Trophoblast cell (in vitro differentiated cells and primary cell): ENCODE measurements at regions not wholly inside any gene's neighbourhood (a gene's known extent, or its start where the extent isn't known, plus 50 kb on each side); places are given as distances from the start of the nearest gene placed in this dataset.

Experiments
- DNase-seq, 2 donors: peaks; one replicate each; pipeline ENCODE4 v3.0.0-alpha.2; 2016
- H2AFZ ChIP-seq: 2 replicates; pipeline ENCODE4 v1.6.1; 2013; ENCODE audit warnings: low read length, moderate library complexity, mild to moderate bottlenecking; ENCODE audit not compliant: insufficient read depth, poor library complexity
- H2AK5ac ChIP-seq: 2 replicates; pipeline ENCODE4 v1.6.1; 2013; ENCODE audit warnings: mild to moderate bottlenecking, low read length
- H2BK120ac ChIP-seq: 2 replicates; pipeline ENCODE4 v1.6.1; 2013; ENCODE audit warnings: low read length, mild to moderate bottlenecking, moderate library complexity; ENCODE audit not compliant: insufficient read depth, poor library complexity
- H2BK12ac ChIP-seq: 2 replicates; pipeline ENCODE4 v1.6.1; 2013; ENCODE audit warnings: mild to moderate bottlenecking, low read length, moderate library complexity
- H2BK5ac ChIP-seq: 2 replicates; pipeline ENCODE4 v1.6.1; 2013; ENCODE audit warnings: low read length, low read depth, moderate library complexity, mild to moderate bottlenecking; ENCODE audit not compliant: poor library complexity
- H3K14ac ChIP-seq: 2 replicates; pipeline ENCODE4 v1.6.1; 2013; ENCODE audit warnings: mild to moderate bottlenecking, low read length
- H3K18ac ChIP-seq: 2 replicates; pipeline ENCODE4 v1.6.1; 2013; ENCODE audit warnings: mild to moderate bottlenecking, low read length
- H3K23ac ChIP-seq: 2 replicates; pipeline ENCODE4 v1.6.1; 2013; ENCODE audit warnings: low read length
- H3K27ac ChIP-seq: 2 replicates; pipeline ENCODE4 v1.5.1; 2013; ENCODE audit warnings: low read depth, mild to moderate bottlenecking, inconsistent platforms, low read length, moderate library complexity
- H3K27me3 ChIP-seq: 2 replicates; pipeline ENCODE4 v1.6.1; 2013; ENCODE audit warnings: inconsistent platforms, mild to moderate bottlenecking, low read length, moderate library complexity; ENCODE audit not compliant: insufficient read depth
- H3K36me3 ChIP-seq, 2 experiments: 1 replicate in 1 of 2; 2 replicates in 1 of 2; pipeline ENCODE4 v1.6.1; 2013; ENCODE audit warnings: low read length in 2 of 2, mild to moderate bottlenecking in 2 of 2, moderate library complexity in 1 of 2; ENCODE audit not compliant: insufficient read depth in 2 of 2, control insufficient read depth in 1 of 2
- H3K4ac ChIP-seq: 2 replicates; pipeline ENCODE4 v1.6.1; 2013; ENCODE audit warnings: low read depth, mild to moderate bottlenecking, low read length, moderate library complexity
- H3K4me1 ChIP-seq, 2 experiments: 1 replicate in 1 of 2; 2 replicates in 1 of 2; pipeline ENCODE4 v1.6.1; 2013; ENCODE audit warnings: low read length in 2 of 2, mild to moderate bottlenecking in 2 of 2, moderate library complexity in 1 of 2; ENCODE audit not compliant: insufficient read depth in 2 of 2, control insufficient read depth in 1 of 2
- H3K4me2 ChIP-seq: 2 replicates; pipeline ENCODE4 v1.6.1; 2013; ENCODE audit warnings: inconsistent platforms, mild to moderate bottlenecking, low read length, moderate library complexity
- H3K4me3 ChIP-seq: 2 replicates; pipeline ENCODE4 v1.5.1; 2013; ENCODE audit warnings: mild to moderate bottlenecking, low read depth, low read length, inconsistent platforms
- H3K79me1 ChIP-seq: one replicate; pipeline ENCODE4 v1.6.1; 2013; ENCODE audit warnings: low read length
- H3K79me2 ChIP-seq: 2 replicates; pipeline ENCODE4 v1.6.1; 2013; ENCODE audit warnings: low read length, mild to moderate bottlenecking; ENCODE audit not compliant: control insufficient read depth, insufficient read depth, poor library complexity
- H3K9ac ChIP-seq: 2 replicates; pipeline ENCODE4 v1.6.1; 2013; ENCODE audit warnings: mild to moderate bottlenecking, low read length
- H3K9me3 ChIP-seq: 2 replicates; pipeline ENCODE4 v1.6.1; 2013; ENCODE audit warnings: low read depth, mild to moderate bottlenecking, control low read depth, inconsistent platforms, low read length; ENCODE audit not compliant: insufficient read depth
- H4K12ac ChIP-seq: 2 replicates; pipeline ENCODE4 v1.6.1; 2013; ENCODE audit warnings: low read depth, mild to moderate bottlenecking, low read length, moderate library complexity
- H4K8ac ChIP-seq: 2 replicates; pipeline ENCODE4 v1.6.1; 2013; ENCODE audit warnings: low read depth, mild to moderate bottlenecking, low read length, moderate library complexity
- H4K91ac ChIP-seq: one replicate; pipeline ENCODE4 v1.6.1; 2013; ENCODE audit warnings: low read depth, mild to moderate bottlenecking, low read length, moderate library complexity
- WGBS: extraction: QIAGEN DNeasy Blood & Tissue Kit; methylation state at CpG from one replicate; pipeline ENCODE4 v1.1.7; 2013; ENCODE audit warnings: missing lambda C conversion rate; ENCODE audit not compliant: insufficient read length, insufficient coverage; ENCODE audit errors: extremely low coverage; 5-methylcytosine and 5-hydroxymethylcytosine counted together

GRCh38 chr2:16051841-16052564 lies 111.7 kb downstream of the MYCN start:
- Histone ChIP-seq H3K4me3 (no peak overlapping the region), H2BK12ac (no peak overlapping the region), H4K91ac (no peak overlapping the region), H3K36me3 (no peaks in the 10 kb centered on the region), H3K4me2 (no peak overlapping the region), H3K18ac (no peak overlapping the region), H3K79me2 (no peaks in the 10 kb centered on the region), H3K4ac (no peak overlapping the region), H3K23ac (no peak overlapping the region), H3K4me1 (no peaks in the 10 kb centered on the region), H2BK120ac (no peak overlapping the region), H2AFZ (no peak overlapping the region), H4K12ac (no peak overlapping the region), H3K79me1 (no peaks in the 10 kb centered on the region), H4K8ac (no peak overlapping the region), H3K9me3 (no peaks in the 10 kb centered on the region), H3K14ac (no peak overlapping the region), H3K27ac (no peak overlapping the region), H3K27me3 (no peaks in the 10 kb centered on the region), H3K9ac (no peak overlapping the region), H2AK5ac (no peak overlapping the region), H2BK5ac (no peak overlapping the region)
- DNase-seq = no peak
- no CpG with 5 or more reads among the region's 6 CpGs for WGBS

- no peaks in the 10 kb centered on the region for H3K79me2 ChIP-seq
- no peaks in the 10 kb centered on the region for H3K36me3 ChIP-seq
- H3K4me2 ChIP-seq = no peak overlapping the region
- no peak overlapping the region for H3K14ac ChIP-seq
- no peaks in the 10 kb centered on the region for H3K9me3 ChIP-seq
- H4K12ac ChIP-seq = no peak overlapping the region
- no peak overlapping the region for H2AK5ac ChIP-seq
- H4K91ac ChIP-seq = no peak overlapping the region
- no peaks in the 10 kb centered on the region for H3K27me3 ChIP-seq
- H3K4me3 ChIP-seq = no peak overlapping the region
- no peaks in the 10 kb centered on the region for H3K79me1 ChIP-seq
- H4K8ac ChIP-seq = no peak overlapping the region
- no peak overlapping the region for H3K23ac ChIP-seq
- H2AFZ ChIP-seq = no peak overlapping the region
- H3K9ac ChIP-seq = no peak overlapping the region
- no peak overlapping the region for H3K27ac ChIP-seq
- H3K4ac ChIP-seq = no peak overlapping the region
- WGBS = no CpG with 5 or more reads among the region's 11 CpGs
- H2BK5ac ChIP-seq = no peak overlapping the region
- H3K18ac ChIP-seq = no peak overlapping the region
- no peak for DNase-seq
- H3K4me1 ChIP-seq = no peaks in the 10 kb centered on the region
- no peak overlapping the region for H2BK12ac ChIP-seq
- H2BK120ac ChIP-seq = no peak overlapping the region
These were observed 110.6 kb downstream of the MYCN start for GRCh38 chr2:16050908-16051489.

- no peak overlapping the region for H3K14ac ChIP-seq
These were observed 110.0 kb downstream of the MYCN start for GRCh38 chr2:16050261-16050907.

GRCh38 chr2:16049406-16049805 lies 109.1 kb downstream of the MYCN start:
- Histone ChIP-seq H4K12ac (no peak overlapping the region), H3K27me3 (no peaks in the 10 kb centered on the region), H2BK120ac (no peak overlapping the region), H3K36me3 (no peaks in the 10 kb centered on the region), H4K8ac (no peak overlapping the region), H2BK5ac (no peak overlapping the region), H3K79me2 (no peaks in the 10 kb centered on the region), H3K18ac (no peak overlapping the region), H3K9me3 (no peaks in the 10 kb centered on the region), H2BK12ac (no peak overlapping the region), H3K23ac (no peak overlapping the region), H3K27ac (no peak overlapping the region), H3K4ac (no peak overlapping the region), H3K14ac (no peak overlapping the region), H3K4me3 (no peak overlapping the region), H4K91ac (no peak overlapping the region), H3K9ac (no peak overlapping the region), H3K4me1 (no peaks in the 10 kb centered on the region), H2AFZ (no peak overlapping the region), H3K4me2 (no peak overlapping the region), H3K79me1 (no peaks in the 10 kb centered on the region), H2AK5ac (no peak overlapping the region)
- DNase-seq = no peak
- WGBS = no CpG with 5 or more reads among the region's 7 CpGs

More at GRCh38 chr2:16050261-16050907, 110.0 kb downstream of the MYCN start:
- Histone ChIP-seq H3K4me3 (no peak overlapping the region), H3K79me1 (no peaks in the 10 kb centered on the region), H3K4me1 (no peaks in the 10 kb centered on the region), H3K79me2 (no peaks in the 10 kb centered on the region), H3K18ac (no peak overlapping the region), H4K91ac (no peak overlapping the region), H3K9ac (no peak overlapping the region), H2BK5ac (no peak overlapping the region), H3K23ac (no peak overlapping the region), H3K36me3 (no peaks in the 10 kb centered on the region), H3K27ac (no peak overlapping the region), H3K4ac (no peak overlapping the region), H2AK5ac (no peak overlapping the region), H3K9me3 (no peaks in the 10 kb centered on the region), H2BK12ac (no peak overlapping the region), H3K27me3 (no peaks in the 10 kb centered on the region), H4K12ac (no peak overlapping the region), H4K8ac (no peak overlapping the region), H2AFZ (no peak overlapping the region), H3K4me2 (no peak overlapping the region), H2BK120ac (no peak overlapping the region)
- DNase-seq = no peak
- WGBS = no CpG with 5 or more reads among the region's 12 CpGs
